Osteoblast (primary cell): ENCODE measurements at regions not wholly inside any gene's neighbourhood (a gene's known extent, or its start where the extent isn't known, plus 50 kb on each side); places are given as distances from the start of the nearest gene placed in this dataset.

Experiments
- DNase-seq: peaks from one replicate; pipeline ENCODE4 v3.0.0; 2011; ENCODE audit warnings: low spot score, mixed read lengths; ENCODE audit not compliant: insufficient read length; ENCODE audit errors: missing footprints
- H2AFZ ChIP-seq: 2 replicates; pipeline ENCODE4 v1.6.0; 2011; ENCODE audit warnings: mild to moderate bottlenecking, low read length
- H3K27ac ChIP-seq: 2 replicates; pipeline ENCODE4 v1.5.1; 2011; ENCODE audit warnings: mild to moderate bottlenecking, low read depth, low read length, moderate library complexity
- H3K27me3 ChIP-seq: 2 replicates; pipeline ENCODE4 v1.6.0; 2012; ENCODE audit warnings: mild to moderate bottlenecking, control low read depth, inconsistent platforms, low read length, moderate library complexity; ENCODE audit not compliant: insufficient read depth
- H3K36me3 ChIP-seq: 2 replicates; pipeline ENCODE4 v1.5.1; 2011; ENCODE audit warnings: mild to moderate bottlenecking, low read length, control low read depth, moderate library complexity; ENCODE audit not compliant: insufficient read depth
- H3K4me1 ChIP-seq: 2 replicates; pipeline ENCODE4 v1.5.1; 2011; ENCODE audit warnings: mild to moderate bottlenecking, low read length, control low read depth, moderate library complexity; ENCODE audit not compliant: insufficient read depth
- H3K4me2 ChIP-seq: 2 replicates; pipeline ENCODE4 v1.6.0; 2011; ENCODE audit warnings: mild to moderate bottlenecking, low read length; ENCODE audit not compliant: insufficient read depth
- H3K4me3 ChIP-seq: fragments of 200-600 bp; sonication (generic); 3 replicates; pipeline ENCODE4 v1.5.1; 2012; ENCODE audit warnings: mild to moderate bottlenecking, low read length, inconsistent platforms; ENCODE audit not compliant: insufficient read depth
- H3K79me2 ChIP-seq: 2 replicates; pipeline ENCODE4 v1.6.0; 2012; ENCODE audit warnings: mild to moderate bottlenecking, low read length, control low read depth, inconsistent platforms; ENCODE audit not compliant: insufficient read depth
- H3K9me3 ChIP-seq: 2 replicates; pipeline ENCODE4 v1.5.1; 2011; ENCODE audit warnings: low read depth, low read length, control low read depth
- H4K20me1 ChIP-seq: 2 replicates; pipeline ENCODE4 v1.6.0; 2012; ENCODE audit warnings: mild to moderate bottlenecking, low read length, control low read depth; ENCODE audit not compliant: insufficient read depth
- CTCF ChIP-seq: IDR thresholded peaks from 2 replicates; pipeline ENCODE4 v1.5.1; 2011; ENCODE audit warnings: mild to moderate bottlenecking, low read depth, low read length, moderate library complexity; ENCODE audit errors: extremely low read depth

DNA sequence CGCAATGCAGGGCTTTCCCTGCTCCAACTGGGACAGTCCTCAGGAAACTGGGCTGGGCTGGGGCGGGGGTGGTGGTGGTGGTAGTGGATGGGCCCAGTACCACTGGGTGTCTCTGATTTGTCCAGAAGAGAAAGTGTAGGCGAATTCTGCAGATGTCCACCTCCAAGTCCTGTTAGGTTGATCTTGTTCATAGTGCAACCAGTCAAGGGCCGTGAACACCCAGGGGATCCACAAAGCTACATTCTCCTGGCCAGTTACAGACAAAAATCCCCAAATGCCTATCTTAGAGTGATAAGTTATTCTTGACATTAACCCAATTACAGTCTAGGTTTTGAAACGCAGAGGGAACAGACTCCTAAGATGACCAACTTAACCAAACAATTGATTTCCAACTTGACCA, 97.5 kb upstream of the SHB start:
- H2AFZ ChIP-seq, result no peak overlapping the region
- no peaks in the 10 kb centered on the region for H3K27me3 ChIP-seq
- no peak overlapping the region for H3K4me3 ChIP-seq
- no peaks in the 10 kb centered on the region for H3K36me3 ChIP-seq
- peaks cover 3% of the 10 kb centered on the region for H3K9me3 ChIP-seq
- no peaks in the 10 kb centered on the region for H4K20me1 ChIP-seq
- DNase-seq, result peak; percentile 52
- no peak overlapping the region for H3K27ac ChIP-seq
- no peaks in the 10 kb centered on the region for H3K79me2 ChIP-seq
- no peak overlapping the region for H3K4me2 ChIP-seq
- H3K4me1 ChIP-seq, result no peaks in the 10 kb centered on the region
- no peak for TF ChIP-seq CTCF

DNA sequence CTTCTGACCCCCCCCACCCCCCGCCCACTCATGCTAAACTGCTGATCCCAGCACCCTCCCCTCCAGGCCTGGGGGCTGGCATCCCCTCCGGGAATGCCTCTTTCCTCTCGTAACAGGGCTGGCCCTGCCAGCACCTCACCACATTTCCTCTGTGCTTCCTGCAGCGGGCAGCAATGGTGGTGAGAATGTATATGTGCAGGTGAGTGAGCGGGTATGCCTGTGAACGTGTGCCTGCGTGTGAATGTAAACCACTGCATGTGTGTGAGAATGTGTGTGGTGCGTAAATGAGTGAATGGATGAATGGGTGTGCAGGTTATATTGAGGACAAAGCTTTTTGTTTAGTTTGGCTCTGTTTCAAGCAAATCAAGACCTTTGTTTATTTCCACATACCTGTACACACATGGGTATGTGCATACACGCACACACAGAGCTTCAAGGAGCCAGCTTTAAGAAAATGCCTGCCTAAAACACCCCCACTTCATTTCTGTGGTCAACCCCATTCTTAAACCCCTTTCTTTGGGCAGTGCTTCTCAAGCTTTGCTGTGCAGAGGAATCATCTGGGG, 95.7 kb upstream of the SHB start:
- Histone ChIP-seq H3K27ac (no peak overlapping the region), H3K4me2 (no peak overlapping the region), H3K4me3 (no peak overlapping the region), H3K27me3 (no peaks in the 10 kb centered on the region), H4K20me1 (no peaks in the 10 kb centered on the region), H3K79me2 (no peaks in the 10 kb centered on the region), H2AFZ (no peak overlapping the region), H3K36me3 (no peaks in the 10 kb centered on the region), H3K4me1 (no peaks in the 10 kb centered on the region), H3K9me3 (no peaks in the 10 kb centered on the region)
- no peak for TF ChIP-seq CTCF
- no peak for DNase-seq

DNA sequence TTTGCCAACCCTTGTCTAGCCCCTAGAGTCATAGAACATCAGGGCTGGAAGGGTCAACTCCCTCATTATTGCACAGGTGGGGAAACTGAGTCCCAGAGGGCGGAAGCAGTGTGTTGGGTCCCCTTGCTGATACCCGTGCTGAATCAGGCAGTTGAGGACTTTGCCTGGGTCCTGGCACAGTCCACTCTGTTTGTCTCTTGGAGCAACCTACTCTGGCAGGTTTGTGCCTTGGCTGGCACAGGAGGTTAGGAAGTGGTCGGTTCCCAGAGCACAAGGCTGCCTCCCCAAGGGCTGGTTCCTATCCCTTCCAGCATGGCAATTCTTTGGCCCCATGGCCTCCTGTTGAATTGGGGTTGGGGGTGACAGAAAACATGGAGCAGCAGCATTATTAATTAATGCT, 94.5 kb upstream of the SHB start:
- Histone ChIP-seq H3K4me1 (no peaks in the 10 kb centered on the region), H3K27me3 (no peaks in the 10 kb centered on the region), H2AFZ (no peak overlapping the region), H3K4me3 (no peak overlapping the region), H3K79me2 (no peaks in the 10 kb centered on the region), H3K4me2 (no peak overlapping the region), H3K9me3 (no peaks in the 10 kb centered on the region), H4K20me1 (no peaks in the 10 kb centered on the region), H3K27ac (no peak overlapping the region), H3K36me3 (no peaks in the 10 kb centered on the region)
- no peak for DNase-seq
- TF ChIP-seq CTCF, result no peak

DNA sequence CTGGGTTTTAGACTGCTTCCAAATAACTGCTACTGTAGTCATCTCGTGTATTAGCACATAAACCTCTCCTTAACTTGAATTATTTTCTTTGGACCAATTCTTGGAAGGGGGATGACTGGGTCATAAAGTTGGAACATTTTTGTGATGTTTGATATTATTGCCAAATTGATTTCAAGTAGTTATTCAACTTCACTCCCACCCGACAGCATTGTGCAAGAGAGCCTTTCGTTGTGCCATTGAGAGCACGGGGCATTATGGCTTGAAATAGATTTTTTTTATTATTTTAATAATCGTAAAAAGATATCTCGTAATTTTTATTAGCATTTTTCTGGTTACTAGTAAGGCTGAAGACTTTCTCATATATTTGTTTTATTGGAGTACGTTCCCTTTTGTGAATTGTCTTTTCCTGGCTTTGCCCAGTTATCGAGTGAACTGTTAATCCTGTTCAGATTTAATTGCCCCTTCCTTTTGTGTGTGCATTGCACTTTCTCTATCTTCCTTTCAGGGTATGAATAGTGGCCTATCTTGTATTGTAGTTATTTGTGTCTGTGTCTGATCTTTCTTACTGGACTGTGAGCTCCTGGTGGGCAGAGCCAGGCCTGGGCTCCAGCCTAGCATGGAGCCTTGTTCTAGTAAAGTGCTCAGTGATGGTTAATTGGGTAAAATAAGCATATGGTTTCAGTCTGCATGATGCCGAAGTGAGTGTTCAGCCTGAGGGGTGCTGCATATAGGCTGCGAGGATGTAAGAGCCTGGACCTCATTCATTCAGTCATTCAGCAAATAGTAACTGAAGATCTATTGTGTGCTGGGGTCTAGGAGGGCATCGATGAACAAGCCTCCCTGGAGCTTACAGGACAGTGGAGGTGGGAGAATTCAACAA, 93.5 kb upstream of the SHB start:
- H3K36me3 ChIP-seq, result no peaks in the 10 kb centered on the region
- H4K20me1 ChIP-seq, result no peaks in the 10 kb centered on the region
- no peak overlapping the region for H3K4me3 ChIP-seq
- H3K4me2 ChIP-seq, result no peak overlapping the region
- H3K4me1 ChIP-seq, result no peaks in the 10 kb centered on the region
- peak; percentile 22 for DNase-seq
- H3K79me2 ChIP-seq, result no peaks in the 10 kb centered on the region
- H3K27me3 ChIP-seq, result no peaks in the 10 kb centered on the region
- no peaks in the 10 kb centered on the region for H3K9me3 ChIP-seq
- H2AFZ ChIP-seq, result no peak overlapping the region
- no peak for TF ChIP-seq CTCF
- H3K27ac ChIP-seq, result no peak overlapping the region
